Caco-2 (cell line): ENCODE measurements at regions not wholly inside any gene's neighbourhood (a gene's known extent, or its start where the extent isn't known, plus 50 kb on each side); places are given as distances from the start of the nearest gene placed in this dataset.

ENCODE experiments used
- BruUV-seq: library from RNA; stranded (reverse); fragments of 400-500 nt; replicated peaks from 2 replicates; lab custom pipeline; 2021; lab: Mats Ljungman, UMichigan
- CTCF ChIA-PET: fragments of 300-600 bp; sonication (Branson Sonifier 250); formaldehyde crosslinking; loops from one replicate; lab custom pipeline; 2022; ENCODE audit warnings: antibody characterized with exemption; lab: Charles Lee
- POLR2A ChIA-PET: fragments of 300-600 bp; sonication (Branson Sonifier 250); formaldehyde crosslinking; loops from one replicate; lab custom pipeline; 2022; ENCODE audit warnings: antibody characterized with exemption; lab: Charles Lee
- DNase-seq, 2 experiments: peaks; one replicate each; pipeline versions ENCODE4 v3.0.0 to v3.0.0-alpha.2; 2020 to 2022
- H3K27me3 ChIP-seq: replicated peaks from 2 replicates; pipeline ENCODE4 v1.6.0; 2011; ENCODE audit warnings: low read length; ENCODE audit not compliant: control insufficient read depth, insufficient read depth
- H3K36me3 ChIP-seq: 2 replicates; pipeline ENCODE4 v1.5.1; 2011; ENCODE audit warnings: low read length; ENCODE audit not compliant: control insufficient read depth, insufficient read depth
- H3K4me1 ChIP-seq: fragments of 250-450 bp; sonication (Bioruptor Pico); 2 replicates; pipeline ENCODE4 v1.5.1; 2020; ENCODE audit warnings: mild to moderate bottlenecking
- H3K4me3 ChIP-seq: 2 replicates; pipeline ENCODE4 v1.5.1; 2011; ENCODE audit warnings: low read depth, mild to moderate bottlenecking, control low read depth, low read length
- H3K9me3 ChIP-seq: fragments of 250-450 bp; sonication (Bioruptor Pico); 2 replicates; pipeline ENCODE4 v1.5.1; 2020; ENCODE audit warnings: mild to moderate bottlenecking, moderate library complexity
- H3K27ac Mint-ChIP-seq: one replicate; pipeline ENCODE4 v1.8.0; 2022; ENCODE audit warnings: mixed read lengths; ENCODE audit not compliant: unreplicated experiment
- H3K27me3 Mint-ChIP-seq: one replicate; pipeline ENCODE4 v1.8.0; 2022; ENCODE audit warnings: mixed read lengths; ENCODE audit not compliant: insufficient read depth, unreplicated experiment
- H3K36me3 Mint-ChIP-seq: one replicate; pipeline ENCODE4 v1.8.0; 2022; ENCODE audit warnings: mild to moderate bottlenecking, mixed read lengths; ENCODE audit not compliant: insufficient read depth, unreplicated experiment
- H3K4me1 Mint-ChIP-seq: one replicate; pipeline ENCODE4 v1.8.0; 2022; ENCODE audit warnings: low read depth, mixed read lengths; ENCODE audit not compliant: unreplicated experiment
- H3K4me3 Mint-ChIP-seq: one replicate; pipeline ENCODE4 v1.8.0; 2022; ENCODE audit warnings: mild to moderate bottlenecking, moderate library complexity, mixed read lengths; ENCODE audit not compliant: unreplicated experiment
- H3K9me3 Mint-ChIP-seq: one replicate; pipeline ENCODE4 v1.8.0; 2022; ENCODE audit warnings: mixed read lengths; ENCODE audit not compliant: unreplicated experiment
- CTCF ChIP-seq, 2 experiments: fragments of 200-600 bp in 1 of 2; IDR thresholded peaks; 1 replicate in 1 of 2; 2 replicates in 1 of 2; pipeline versions ENCODE4 v1.5.1 to v1.8.0; 2011 to 2022; ENCODE audit warnings: antibody characterized with exemption in 1 of 2, control low read depth in 1 of 2, inconsistent platforms in 1 of 2, low read depth in 1 of 2, low read length in 1 of 2, mild to moderate bottlenecking in 1 of 2, moderate library complexity in 1 of 2; ENCODE audit not compliant: insufficient read depth in 1 of 2, severe bottlenecking in 1 of 2, unreplicated experiment in 1 of 2
- intact Hi-C: fragments of 100-400 bp; cut with micrococcal nuclease; formaldehyde crosslinking; loops from one replicate; pipeline ENCODE4 v1.10.0; 2022; ENCODE audit not compliant: unreplicated experiment

GRCh38 chr1:216926720-216927510 lies 203.7 kb upstream of the ESRRG start:
- Histone ChIP-seq H3K9me3 (no peaks in the 10 kb centered on the region), H3K4me1 (0 out of 2 replicates have a peak, but pooled peaks cover 3% of the 10 kb centered on the region), H3K36me3 (no peaks in the 10 kb centered on the region), H3K27me3 (no peaks in the 10 kb centered on the region), H3K4me3 (no peak overlapping the region)
- Mint-ChIP-seq H3K36me3 (no peaks in the 10 kb centered on the region), H3K27me3 (no peaks in the 10 kb centered on the region), H3K27ac (no peak overlapping the region), H3K4me3 (no peak overlapping the region), H3K9me3 (no peaks in the 10 kb centered on the region), H3K4me1 (peaks cover 8% of the 10 kb centered on the region)
- intact Hi-C loops, result no loop called here
- DNase-seq, result no peak
- POLR2A ChIA-PET, result no interaction called here
- CTCF ChIA-PET, result interaction anchor here (1.2 kb wide), 1 partner anchor 23 kb away, joined by 3 read pairs; no protein-coding TSS in a partner anchor
- no TSS peak for BruUV-seq
- TF ChIP-seq CTCF (IDR thresholded peaks at IDR 0.05; ENCODE audit: insufficient read depth in 1 of 2, low read depth in 1 of 2, low read length in 1 of 2, severe bottlenecking in 1 of 2, unreplicated experiment in 1 of 2), result no peak

GRCh38 chr1:216925962-216926625 lies 202.9 kb upstream of the ESRRG start:
- CTCF ChIA-PET, result no interaction called here

More at GRCh38 chr1:216925962-216926625, 202.9 kb upstream of the ESRRG start:
- H3K27me3 Mint-ChIP-seq, result no peaks in the 10 kb centered on the region
- no peak for DNase-seq
- no TSS peak for BruUV-seq
- no peak overlapping the region for H3K4me3 Mint-ChIP-seq
- Histone ChIP-seq H3K4me3 (no peak overlapping the region), H3K4me1 (0 out of 2 replicates have a peak, but pooled peaks cover 3% of the 10 kb centered on the region), H3K36me3 (no peaks in the 10 kb centered on the region), H3K27me3 (no peaks in the 10 kb centered on the region), H3K9me3 (no peaks in the 10 kb centered on the region)
- POLR2A ChIA-PET, result no interaction called here
- TF ChIP-seq CTCF (IDR thresholded peaks at IDR 0.05; ENCODE audit: insufficient read depth in 1 of 2, low read depth in 1 of 2, low read length in 1 of 2, severe bottlenecking in 1 of 2, unreplicated experiment in 1 of 2), result no peak
- peaks cover 8% of the 10 kb centered on the region for H3K4me1 Mint-ChIP-seq
- H3K9me3 Mint-ChIP-seq, result no peaks in the 10 kb centered on the region
- no peaks in the 10 kb centered on the region for H3K36me3 Mint-ChIP-seq
- intact Hi-C loops, result no loop called here
- no peak overlapping the region for H3K27ac Mint-ChIP-seq
